ENCODE measurements at regions not wholly inside any gene's neighbourhood (a gene's known extent, or its start where the extent isn't known, plus 50 kb on each side); places are given as distances from the start of the nearest gene placed in this dataset.

DNA sequence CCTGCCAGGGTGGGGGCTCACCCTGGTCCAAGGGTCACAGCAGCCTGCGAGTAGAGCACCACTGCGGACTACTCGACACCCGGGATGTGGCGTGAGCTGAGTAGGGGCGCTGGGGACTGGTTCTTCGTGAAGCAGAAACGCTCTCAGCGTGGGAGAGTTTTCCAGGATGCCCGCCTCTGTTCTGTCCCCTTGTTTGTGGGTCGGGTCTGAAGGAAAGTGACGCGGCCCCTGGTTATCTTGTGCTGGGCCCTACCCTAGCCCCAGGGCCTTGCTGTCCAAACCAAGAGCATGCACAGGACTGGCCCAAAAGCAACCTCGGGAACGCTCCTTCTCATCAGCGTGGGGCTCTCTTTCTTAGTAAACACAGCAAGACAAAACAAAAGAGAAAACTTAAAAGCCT is 303.3 kb downstream of the IRF8 start:
- DNase-seq = no peak

DNA sequence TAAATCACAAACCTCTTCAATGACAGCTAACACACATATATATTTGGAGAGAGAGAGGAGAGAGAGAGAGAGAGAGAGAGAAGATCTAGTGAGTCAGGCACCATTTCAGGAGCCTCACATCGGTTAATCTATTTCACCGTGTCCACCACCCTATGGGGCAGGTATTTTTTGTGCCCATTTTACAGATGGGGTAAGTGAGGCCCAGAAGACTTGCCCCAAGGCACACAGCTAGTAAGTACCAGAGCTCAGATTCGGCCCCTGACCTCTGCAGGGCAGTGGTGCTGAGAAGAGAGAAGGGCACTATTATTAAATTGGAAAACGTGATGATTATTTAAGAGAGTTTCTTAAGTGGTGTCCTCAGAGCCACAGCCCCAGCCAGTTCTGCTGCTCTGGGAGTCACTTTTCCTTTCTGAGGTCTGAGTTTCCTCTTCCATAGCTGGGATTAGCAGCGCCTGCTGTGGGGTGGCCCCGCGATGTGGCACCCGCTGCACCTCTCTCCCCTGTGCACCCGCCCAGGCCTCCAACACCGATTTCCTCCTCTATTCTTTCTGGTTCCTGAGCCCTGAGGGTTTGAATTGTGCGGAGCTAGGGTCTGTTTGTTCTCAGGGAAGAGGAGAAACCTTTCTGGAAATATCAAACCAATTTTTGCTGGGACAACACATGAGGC is 303.9 kb downstream of the IRF8 start:
- no peak for DNase-seq

DNA sequence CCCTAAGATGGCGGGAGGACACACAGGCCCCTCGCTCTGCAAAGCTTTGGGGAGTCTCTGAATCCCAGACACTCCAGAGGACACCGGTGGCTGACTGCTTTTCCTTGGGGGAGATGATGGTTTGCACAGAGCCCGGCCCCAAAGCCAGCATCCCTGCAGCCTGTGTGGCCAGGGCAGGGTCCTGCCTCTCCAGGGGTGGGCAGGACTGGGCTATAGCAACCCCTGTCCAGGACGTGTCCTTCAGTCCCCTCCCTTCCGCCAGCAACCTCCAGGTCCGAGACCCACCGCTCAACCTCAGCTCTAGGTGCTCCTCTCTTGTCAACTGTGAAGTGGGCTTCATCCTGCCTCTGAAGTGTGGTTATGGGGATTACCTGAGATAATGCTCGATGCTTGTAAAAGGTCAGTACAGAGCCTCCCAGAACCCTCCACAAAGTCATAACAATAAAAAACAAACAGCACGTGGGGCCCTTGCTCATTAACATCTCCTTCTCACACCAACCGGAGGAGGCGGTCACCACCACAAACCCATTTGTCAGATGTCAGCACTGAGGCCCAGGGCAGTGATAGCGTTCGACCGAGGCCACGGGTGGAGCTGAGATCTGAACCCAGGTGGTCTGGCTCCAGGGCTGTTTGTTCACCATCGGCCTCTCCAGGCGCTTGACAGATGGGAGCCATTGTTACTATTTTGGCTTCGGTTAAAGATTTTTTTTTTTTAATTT is 304.8 kb downstream of the IRF8 start:
- DNase-seq = no peak

GRCh38 chr16:86205521-86206245 is 304.6 kb upstream of the FOXF1 start:
- DNase-seq = no peak

GRCh38 chr16:86207350-86207749 is 303.0 kb upstream of the FOXF1 start:
- DNase-seq = no peak

DNA sequence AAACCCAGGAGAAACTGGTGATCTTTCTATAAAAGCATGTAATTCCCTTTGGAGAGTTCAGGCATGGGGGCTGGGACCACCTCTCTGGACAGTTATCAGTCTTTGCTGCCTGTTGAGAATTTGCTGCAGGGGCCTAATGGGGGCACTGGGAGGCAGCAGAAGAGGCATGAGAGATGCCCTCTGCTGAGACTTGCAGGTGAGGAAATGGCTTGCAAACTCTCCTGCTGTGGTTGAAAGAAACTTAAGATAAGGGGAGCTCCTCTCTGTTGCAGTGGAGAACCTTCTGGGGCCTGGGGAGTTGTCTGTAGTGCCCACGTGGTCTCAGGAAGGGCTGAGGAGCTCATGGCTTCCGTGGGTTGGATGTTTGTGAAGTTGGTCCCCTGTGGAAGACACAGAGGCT is 301.1 kb upstream of the FOXF1 start:
- DNase-seq = no peak

DNA sequence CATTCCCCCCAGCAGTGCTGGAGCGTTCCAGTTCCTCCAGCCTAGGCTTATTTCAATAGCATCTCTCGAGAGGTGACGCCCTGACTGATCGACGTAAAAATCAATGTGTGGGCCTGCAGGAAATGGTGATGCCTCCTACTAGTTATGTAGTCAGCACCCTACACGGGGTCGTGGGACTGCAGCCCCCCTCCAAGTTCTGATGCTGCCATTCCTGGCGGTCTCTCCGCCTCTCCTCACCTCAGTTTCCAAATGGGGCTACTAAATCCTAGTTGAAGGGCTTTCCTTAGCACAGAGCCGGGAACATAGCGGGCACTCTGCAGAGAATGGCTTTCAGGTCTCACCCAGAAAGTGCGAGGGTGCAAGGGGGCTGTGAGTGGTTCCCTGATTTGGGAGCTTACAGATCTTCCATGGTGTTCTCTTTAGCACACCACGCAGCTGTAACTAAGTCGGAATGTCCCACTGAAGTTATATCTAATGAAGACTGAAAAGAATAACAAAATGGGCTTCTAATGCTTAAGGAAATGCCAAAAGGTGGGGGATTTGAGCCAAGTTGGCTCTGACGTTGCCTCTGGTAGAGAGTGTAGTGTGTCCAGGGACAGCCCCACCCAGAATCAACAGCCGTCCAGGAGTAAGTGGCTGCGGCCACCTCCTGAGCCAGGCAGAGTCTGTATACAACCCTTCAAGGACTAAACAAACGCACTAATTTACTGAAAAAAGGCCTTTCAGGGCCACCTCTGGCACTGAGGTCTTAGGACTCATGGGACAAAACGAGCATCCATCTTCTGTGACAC is 299.7 kb upstream of the FOXF1 start:
- no peak for DNase-seq

- no peak for DNase-seq
These were observed 299.1 kb upstream of the FOXF1 start for GRCh38 chr16:86211265-86211664.

DNA sequence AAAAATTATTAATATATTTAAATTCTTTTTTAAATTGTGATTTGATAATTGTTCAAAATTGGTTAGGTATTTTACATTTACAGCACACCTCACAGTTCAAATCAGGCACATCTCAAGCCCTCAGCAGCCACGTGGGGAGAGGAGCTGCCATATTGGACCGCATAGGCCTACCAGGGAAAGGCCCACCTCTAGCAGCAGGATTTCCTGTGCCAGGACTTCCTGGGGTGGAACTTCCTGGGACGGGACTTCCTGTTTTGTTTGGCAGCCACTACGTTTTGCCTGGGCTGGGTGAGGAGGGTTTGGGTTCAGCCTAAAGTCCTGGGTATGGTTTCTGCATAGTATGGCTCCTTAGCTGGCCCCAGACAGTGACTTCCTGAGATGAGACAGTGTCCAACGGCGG is 298.5 kb upstream of the FOXF1 start:
- DNase-seq = no peak

GRCh38 chr16:86212706-86213436 is 297.5 kb upstream of the FOXF1 start:
- no peak for DNase-seq

GRCh38 chr16:86213437-86214205 is 296.7 kb upstream of the FOXF1 start:
- DNase-seq = no peak

DNA sequence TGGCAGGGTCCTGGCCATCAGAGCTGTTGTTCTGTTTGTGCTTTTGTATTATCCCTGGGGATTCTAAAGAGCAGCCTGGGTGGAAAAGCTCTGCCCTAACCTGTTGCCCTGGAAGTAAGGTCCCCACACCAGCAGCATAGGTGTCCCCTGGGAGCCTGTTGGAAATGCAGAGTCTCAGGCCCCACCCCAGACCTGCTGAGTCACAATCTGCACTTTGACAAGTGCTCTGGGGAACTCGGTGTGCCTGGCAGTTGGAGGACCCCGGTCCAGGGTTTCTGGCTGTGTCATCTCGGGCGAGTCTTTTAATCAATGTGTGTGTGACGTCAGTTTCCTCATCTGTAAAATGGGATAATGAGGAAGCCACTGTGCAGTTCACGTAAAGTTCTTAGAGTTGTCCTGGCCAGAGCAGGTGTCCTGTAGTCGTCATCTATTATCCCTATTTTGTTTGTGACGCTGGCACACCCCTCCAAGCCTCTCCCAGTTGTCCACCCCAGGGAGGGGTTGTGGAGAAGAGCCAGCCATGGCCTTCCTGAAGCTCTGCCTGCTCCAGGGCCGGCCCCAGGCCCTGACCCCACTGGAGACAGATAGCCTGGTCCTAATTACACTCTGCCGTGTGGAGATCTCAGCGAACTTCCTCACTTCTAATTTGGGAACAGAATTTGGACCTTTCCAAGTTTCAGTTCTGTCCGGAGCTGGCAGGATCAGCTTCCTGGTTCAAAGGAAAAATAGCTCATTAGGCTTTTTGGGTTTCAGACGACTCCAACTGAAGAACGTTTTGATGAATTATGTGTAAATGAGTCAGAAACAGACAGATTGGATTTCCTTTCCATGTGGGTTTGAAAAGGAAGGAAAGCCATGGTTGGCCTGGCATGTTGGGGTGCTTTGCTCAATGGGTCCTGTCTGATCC is 295.7 kb upstream of the FOXF1 start:
- DNase-seq = no peak

DNA sequence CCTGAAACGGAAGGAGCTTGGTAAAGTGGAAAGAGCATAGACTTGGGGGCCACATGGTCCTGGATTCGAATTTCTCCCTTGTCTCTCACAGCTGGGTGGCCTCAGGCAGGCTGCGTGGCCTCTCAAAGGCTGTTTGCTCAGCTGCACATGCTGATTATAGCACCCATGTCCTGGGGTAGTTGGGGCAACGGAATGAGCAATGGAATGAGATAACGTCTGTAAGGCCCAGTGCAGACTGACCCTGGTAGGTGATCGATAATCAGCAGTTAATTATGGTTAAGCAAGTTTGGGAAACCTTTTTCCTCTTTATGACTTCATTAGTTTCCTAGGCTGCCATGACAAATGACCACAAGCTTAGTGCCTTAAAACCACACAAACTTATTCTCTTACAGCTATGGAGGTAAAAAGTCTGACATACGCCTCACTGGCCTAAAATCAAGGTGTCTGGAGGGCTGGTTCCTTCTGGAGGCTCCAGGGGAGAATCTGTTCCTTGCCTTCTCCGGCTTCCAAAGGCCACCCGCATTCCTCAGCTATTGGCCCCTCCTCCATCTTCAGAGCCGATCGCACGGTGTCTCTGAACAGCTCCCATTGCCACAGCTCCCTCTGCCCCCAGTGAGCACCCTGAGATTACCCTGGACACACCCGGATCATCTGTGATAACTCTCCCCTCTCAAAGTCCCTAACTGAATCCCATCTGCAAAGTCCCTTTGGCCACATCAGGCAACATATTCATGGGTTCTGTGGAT is 294.9 kb upstream of the FOXF1 start:
- DNase-seq = no peak

DNA sequence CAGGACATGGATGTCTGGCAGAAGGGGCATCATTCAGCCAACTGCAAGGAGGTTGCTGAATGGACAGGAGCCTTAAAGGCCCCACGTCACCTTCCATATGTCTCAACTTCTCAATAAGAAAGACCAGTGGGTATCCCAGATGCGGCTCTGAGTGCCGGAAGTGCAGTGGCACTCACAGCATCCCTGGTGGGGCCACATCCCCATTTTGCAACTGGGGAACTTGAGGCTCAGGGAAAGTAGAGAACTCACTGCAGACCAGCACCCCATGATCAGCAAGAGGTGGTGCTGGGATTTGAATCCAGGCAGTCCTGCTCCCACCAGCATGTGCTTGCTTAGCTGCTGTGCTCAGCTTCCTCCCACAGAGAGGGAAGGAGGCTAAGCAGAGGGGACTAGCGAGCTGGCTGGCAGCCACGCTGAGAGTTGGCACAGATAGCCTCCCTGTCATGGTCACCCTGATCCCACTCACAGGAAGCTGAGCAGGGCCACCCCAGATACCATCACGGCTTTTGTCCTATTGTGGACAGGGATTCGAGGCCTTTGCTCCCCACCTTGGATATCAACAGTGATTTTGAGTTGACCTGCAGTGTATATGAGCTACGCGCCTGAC is 294.2 kb upstream of the FOXF1 start:
- no peak for DNase-seq

DNA sequence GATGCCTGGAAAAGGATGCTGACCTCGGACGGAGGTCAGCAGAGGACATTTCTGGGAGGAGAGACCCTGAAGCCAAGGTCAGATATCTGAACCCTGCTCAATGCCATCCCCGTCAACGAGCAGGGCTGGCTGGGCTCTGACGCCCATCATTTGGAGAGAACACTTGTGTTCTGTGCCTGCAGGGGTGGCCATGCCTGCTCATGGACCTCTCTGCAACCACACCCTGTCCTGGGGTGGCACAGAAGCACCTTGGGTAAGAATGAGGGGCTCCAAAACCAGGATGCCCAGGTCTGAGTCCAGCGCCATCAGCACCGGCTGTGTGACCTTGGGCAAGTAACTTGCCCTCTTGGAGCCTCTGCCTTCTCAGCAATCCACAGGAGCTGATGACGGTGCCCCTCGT is 293.7 kb upstream of the FOXF1 start:
- no peak for DNase-seq

GRCh38 chr16:86217001-86217890 is 293.1 kb upstream of the FOXF1 start:
- DNase-seq = no peak

DNA sequence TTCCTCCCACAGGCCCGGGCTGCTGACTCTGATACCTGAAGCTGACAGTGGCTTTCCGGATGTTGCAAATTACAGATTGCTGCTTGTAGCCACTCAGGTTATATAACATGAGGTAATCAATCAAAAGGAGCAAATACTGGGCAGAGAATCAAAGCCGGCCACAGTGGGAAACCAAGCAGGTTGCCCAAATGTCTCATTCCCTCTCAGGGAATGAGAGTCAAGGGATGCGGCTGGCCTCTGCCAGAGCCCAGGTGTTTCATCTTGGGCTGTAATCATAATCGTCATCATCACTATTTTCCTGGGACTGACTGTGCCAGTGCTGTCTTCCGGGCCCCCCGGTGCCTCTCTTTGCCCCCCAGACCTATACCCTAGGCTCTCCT is 292.4 kb upstream of the FOXF1 start:
- DNase-seq = no peak

DNA sequence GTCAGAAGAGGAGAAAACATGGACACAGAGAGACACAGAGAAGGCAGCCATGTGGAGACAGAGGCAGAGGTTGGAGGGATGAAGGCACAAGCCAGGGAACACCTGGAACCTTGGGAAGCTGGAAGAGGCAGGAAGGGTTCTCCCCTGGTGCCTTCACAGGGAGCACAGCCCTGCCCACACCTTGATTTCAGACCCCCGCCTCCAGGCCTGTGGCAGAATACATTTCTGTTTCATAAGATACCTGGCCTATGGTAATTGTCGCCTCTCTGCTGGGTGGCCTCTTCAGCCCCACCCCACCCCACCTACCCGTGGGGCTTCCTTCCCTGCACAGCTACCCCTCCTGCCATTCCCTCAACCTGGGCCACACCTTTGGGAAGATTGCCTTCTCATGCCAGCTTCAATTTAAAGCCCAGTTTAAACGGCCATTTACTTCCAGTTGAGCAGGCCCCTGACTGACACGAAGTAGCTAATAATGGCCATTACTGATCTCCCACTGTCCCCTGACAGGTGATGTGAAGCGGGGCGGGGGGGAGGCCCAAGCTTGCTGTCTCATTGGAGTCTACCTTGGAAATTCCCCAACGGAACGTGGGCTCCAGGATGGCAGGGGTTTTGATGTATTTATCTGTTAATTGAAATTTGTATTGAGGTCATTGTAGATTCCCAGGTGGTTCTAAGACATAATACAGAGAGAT is 291.7 kb upstream of the FOXF1 start:
- DNase-seq = no peak

Measured in CD4-positive, alpha-beta T cell treated with Interleukin-4 for 4 hours (primary cell).